Hematopoietic multipotent progenitor cell treated with erythropoietin and hydrocortisone succinate and interleukin-3 and kit ligand, for 8 days (in vitro differentiated cells): ENCODE measurements at regions not wholly inside any gene's neighbourhood (a gene's known extent, or its start where the extent isn't known, plus 50 kb on each side); places are given as distances from the start of the nearest gene placed in this dataset.

Experiments
- DNase-seq: peaks from one replicate; pipeline ENCODE4 v3.0.0-alpha.2; 2015

- DNase-seq, result peak; percentile 38
These were observed 195.2 kb upstream of the DPPA4 start for GRCh38 chr3:109532257-109533216.

- DNase-seq, result no peak
These were observed 208.4 kb upstream of the DPPA4 start for GRCh38 chr3:109545746-109546145.

- DNase-seq, result no peak
These were observed 211.0 kb upstream of the DPPA4 start for GRCh38 chr3:109548192-109548938.

- DNase-seq, result no peak
These were observed 216.4 kb upstream of the DPPA4 start for GRCh38 chr3:109553591-109554371.

- DNase-seq, result no peak
These were observed 222.0 kb upstream of the DPPA4 start for GRCh38 chr3:109559389-109559788.

GRCh38 chr3:109563149-109563548 is 225.8 kb upstream of the DPPA4 start:
- DNase-seq, result no peak

- no peak for DNase-seq
These were observed 231.9 kb upstream of the DPPA4 start for GRCh38 chr3:109569135-109569846.

GRCh38 chr3:109570408-109570807 is 233.1 kb upstream of the DPPA4 start:
- no peak for DNase-seq

GRCh38 chr3:109572301-109572700 is 235.0 kb upstream of the DPPA4 start:
- no peak for DNase-seq

- no peak for DNase-seq
These were observed 259.6 kb upstream of the DPPA4 start for GRCh38 chr3:109596991-109597390.

GRCh38 chr3:109597444-109597843 is 260.1 kb upstream of the DPPA4 start:
- no peak for DNase-seq

- no peak for DNase-seq
These were observed 270.6 kb upstream of the DPPA4 start for GRCh38 chr3:109607897-109608296.

GRCh38 chr3:109608574-109608973 is 271.2 kb upstream of the DPPA4 start:
- DNase-seq, result no peak

- no peak for DNase-seq
These were observed 281.5 kb upstream of the DPPA4 start for GRCh38 chr3:109618766-109619378.

- DNase-seq, result no peak
These were observed 294.6 kb upstream of the DPPA4 start for GRCh38 chr3:109631897-109632296.

GRCh38 chr3:109640146-109640652 is 302.9 kb upstream of the DPPA4 start:
- no peak for DNase-seq

GRCh38 chr3:109642025-109642424 is 304.7 kb upstream of the DPPA4 start:
- DNase-seq, result no peak

GRCh38 chr3:109643590-109643989 is 306.2 kb upstream of the DPPA4 start:
- DNase-seq, result no peak

- no peak for DNase-seq
These were observed 307.0 kb upstream of the DPPA4 start for GRCh38 chr3:109644332-109644731.

GRCh38 chr3:109644746-109645145 is 307.4 kb upstream of the DPPA4 start:
- DNase-seq, result no peak

- no peak for DNase-seq
These were observed 310.7 kb upstream of the DPPA4 start for GRCh38 chr3:109648027-109648426.

GRCh38 chr3:109656225-109656624 is 318.9 kb upstream of the DPPA4 start:
- DNase-seq, result no peak
